K562 (cell line): ENCODE measurements at regions not wholly inside any gene's neighbourhood (a gene's known extent, or its start where the extent isn't known, plus 50 kb on each side); places are given as distances from the start of the nearest gene placed in this dataset.

ENCODE experiments used
- ATAC-seq: fragments of 200-7000 bp; cut with Tn5 transposase; 3 replicates; pipeline ENCODE4 v1.9.1; 2020; ENCODE audit warnings: moderate library complexity
- BruUV-seq: library from RNA; stranded (reverse); fragments of 400-500 nt; replicated peaks from 2 replicates; lab custom pipeline; 2021; lab: Mats Ljungman, UMichigan
- CTCF ChIA-PET: fragments of 300-600 bp; formaldehyde crosslinking; extraction: SDS; loops from one replicate; lab custom pipeline; 2021; ENCODE audit warnings: low intra/inter-chr PET ratio; lab: Yijun Ruan, JAX
- POLR2A ChIA-PET: fragments of 300-600, 350-650 bp; sonication (Branson Sonifier 250); formaldehyde crosslinking; extraction: SDS; loops from one replicate; lab custom pipeline; 2021; ENCODE audit warnings: antibody characterized with exemption, inconsistent platforms; lab: Yijun Ruan, JAX
- DNase-seq, 4 experiments: peaks; one replicate each; pipeline versions ENCODE4 v3.0.0 to v3.0.0-alpha.2; 2011 to 2018; ENCODE audit warnings: low spot score in 3 of 4, mixed read lengths in 3 of 4; ENCODE audit errors: extremely low read depth in 1 of 4
- FAIRE-seq: peaks from 2 replicates; lab custom pipeline; 2011; peaks lifted over from hg19 to GRCh38; lab: Jason Lieb, UNC
- H2AFZ ChIP-seq: 2 replicates; pipeline ENCODE4 v1.6.0; 2011; ENCODE audit warnings: low read depth, low read length, control low read depth, inconsistent platforms
- H3K27ac ChIP-seq: fragments of 200-600 bp; 3 replicates; pipeline ENCODE4 v1.8.0; 2011; ENCODE audit warnings: low read depth, mild to moderate bottlenecking, control low read depth, inconsistent platforms, low read length, moderate library complexity, mixed read lengths; ENCODE audit errors: extremely low read depth
- H3K27me3 ChIP-seq, 2 experiments: fragments of 300-600 bp in 1 of 2; 2 replicates in 1 of 2; 3 replicates in 1 of 2; pipeline versions ENCODE4 v1.6.0 to v1.8.0; 2011; ENCODE audit warnings: inconsistent platforms in 2 of 2, low read length in 2 of 2, mild to moderate bottlenecking in 1 of 2, mixed read lengths in 1 of 2, moderate library complexity in 1 of 2; ENCODE audit not compliant: control insufficient read depth in 2 of 2, insufficient read depth in 2 of 2
- H3K36me3 ChIP-seq: fragments of 300-600 bp; 3 replicates; pipeline ENCODE4 v1.8.0; 2011; ENCODE audit warnings: mild to moderate bottlenecking, low read length, inconsistent platforms; ENCODE audit not compliant: control insufficient read depth, insufficient read depth
- H3K4me1 ChIP-seq, 2 experiments: fragments of 200-600 bp in 1 of 2; replicated peaks in 1 of 2; 2 replicates in 1 of 2; 3 replicates in 1 of 2; pipeline versions ENCODE4 v1.5.1 to v1.8.0; 2011; ENCODE audit warnings: inconsistent platforms in 2 of 2, low read length in 2 of 2, mild to moderate bottlenecking in 1 of 2, mixed read lengths in 1 of 2, moderate library complexity in 1 of 2; ENCODE audit not compliant: control insufficient read depth in 2 of 2, insufficient read depth in 2 of 2
- H3K4me2 ChIP-seq: 2 replicates; pipeline ENCODE4 v1.6.1; 2011; ENCODE audit warnings: low read length, control low read depth, inconsistent platforms, mixed read lengths; ENCODE audit not compliant: insufficient read depth
- H3K4me3 ChIP-seq: fragments of 200-600 bp; sonication (generic), shearing (Covaris generic); 2 replicates; pipeline ENCODE4 v1.5.1; 2016; ENCODE audit warnings: control low read depth, inconsistent platforms
- H3K79me2 ChIP-seq: fragments of 200-600 bp; 3 replicates; pipeline ENCODE4 v1.8.0; 2011; ENCODE audit warnings: low read length, inconsistent platforms; ENCODE audit not compliant: control insufficient read depth, insufficient read depth
- H3K9ac ChIP-seq, 2 experiments: 2 replicates each; pipeline versions ENCODE4 v1.6.0 to v1.6.1; 2011; ENCODE audit warnings: low read depth in 2 of 2, low read length in 2 of 2, control low read depth in 1 of 2, inconsistent platforms in 1 of 2, mild to moderate bottlenecking in 1 of 2, mixed read lengths in 1 of 2; ENCODE audit not compliant: insufficient read depth in 1 of 2
- H3K9me1 ChIP-seq: one replicate; pipeline ENCODE4 v1.6.0; 2011; ENCODE audit warnings: inconsistent platforms, mild to moderate bottlenecking, low read length, moderate library complexity; ENCODE audit not compliant: control insufficient read depth, insufficient read depth
- H3K9me3 ChIP-seq: replicated peaks from 2 replicates; pipeline ENCODE4 v1.5.1; 2011; ENCODE audit warnings: low read depth, low read length, inconsistent platforms; ENCODE audit not compliant: control insufficient read depth, insufficient read depth
- H4K20me1 ChIP-seq: replicated peaks from 2 replicates; pipeline ENCODE4 v1.6.1; 2011; ENCODE audit warnings: low read length, inconsistent platforms, mixed read lengths; ENCODE audit not compliant: control insufficient read depth, insufficient read depth
- ERF ChIP-seq: fragments of 450-650 bp; formaldehyde crosslinking; IDR thresholded peaks from 2 replicates; pipeline ENCODE4 v1.4.0; 2020; ENCODE audit warnings: mild to moderate bottlenecking, mixed read lengths
- GTF2F1 ChIP-seq: IDR thresholded peaks from 2 replicates; pipeline ENCODE4 v1.6.1; 2011; ENCODE audit warnings: low read depth, low read length, improper control_type of control experiment
- HES1 ChIP-seq: fragments of 450-650 bp; IDR thresholded peaks from 2 replicates; pipeline ENCODE4 v1.6.1; 2016; ENCODE audit warnings: low read depth, mild to moderate bottlenecking, moderate library complexity
- MAFK ChIP-seq: IDR thresholded peaks from 2 replicates; pipeline ENCODE4 v1.6.1; 2011; ENCODE audit warnings: low read length, improper control_type of control experiment
- MAX ChIP-seq: sonication (generic); formaldehyde crosslinking; IDR thresholded peaks from 2 replicates; pipeline ENCODE4 v1.9.0; 2022; ENCODE audit warnings: mild to moderate bottlenecking, missing genetic modification reagents
- PML ChIP-seq: IDR thresholded peaks from 2 replicates; pipeline ENCODE4 v1.6.1; 2012; ENCODE audit warnings: low read length, inconsistent platforms
- TFAM ChIP-seq: fragments of 250-450 bp; sonication (Bioruptor Pico); conservative IDR thresholded peaks from 2 replicates; pipeline ENCODE4 v1.5.0; 2021; ENCODE audit warnings: mild to moderate bottlenecking, moderate library complexity
- ZNF133 ChIP-seq: fragments of 250-450 bp; sonication (Bioruptor Pico); IDR thresholded peaks from 2 replicates; pipeline ENCODE4 v1.4.0; 2020; ENCODE audit warnings: mild to moderate bottlenecking
- ZNF143 ChIP-seq: sonication (generic); formaldehyde crosslinking; IDR thresholded peaks from 2 replicates; pipeline ENCODE4 v1.9.0; 2022; ENCODE audit warnings: mild to moderate bottlenecking, missing genetic modification reagents
- ZNF311 ChIP-seq: fragments of 250-450 bp; sonication (Bioruptor Pico); IDR thresholded peaks from 2 replicates; pipeline ENCODE4 v1.4.0; 2020; ENCODE audit warnings: mild to moderate bottlenecking, moderate library complexity
- ZNF512 ChIP-seq: IDR thresholded peaks from 2 replicates; pipeline ENCODE4 v1.6.1; 2016; ENCODE audit warnings: missing genetic modification characterization, missing compliant biosample characterization
- ZNF717 ChIP-seq: fragments of 250-450 bp; sonication (Bioruptor Pico); IDR thresholded peaks from 2 replicates; pipeline ENCODE4 v1.5.0; 2021
- ZNF830 ChIP-seq: fragments of 250-450 bp; sonication (Bioruptor Pico); IDR thresholded peaks from 2 replicates; pipeline ENCODE4 v1.5.0; 2021; ENCODE audit warnings: mild to moderate bottlenecking
- WGBS: fragments of 100-300 bp; shearing (Covaris generic); methylation state at CpG from one replicate; pipeline ENCODE4 v1.1.6; 2016; ENCODE audit warnings: low coverage, mixed read lengths; ENCODE audit not compliant: insufficient coverage; ENCODE audit errors: missing lambda C conversion rate; 5-methylcytosine and 5-hydroxymethylcytosine counted together
- in situ Hi-C: fragments of 300-500 bp; cut with MboI; formaldehyde crosslinking; loops from 4 replicates; pipeline ENCODE4 v1.15.0; 2018; ENCODE audit warnings: inconsistent platforms, mixed read lengths
- intact Hi-C: fragments of 100-400 bp; cut with micrococcal nuclease; formaldehyde crosslinking; loops from 2 replicates; pipeline ENCODE4 v1.14.2; 2022

- Histone ChIP-seq H3K36me3 (no peaks in the 10 kb centered on the region), H4K20me1 (no peaks in the 10 kb centered on the region), H3K27me3 (peaks cover 8 to 28% of the 10 kb centered on the region in 2 experiments; a peak in 4 of 5 replicates), H3K9me1 (no peaks in the 10 kb centered on the region), H3K79me2 (no peaks in the 10 kb centered on the region), H2AFZ (no peak overlapping the region), H3K9ac (no peak overlapping the region), H3K27ac (no peak overlapping the region), H3K9me3 (no peaks in the 10 kb centered on the region), H3K4me1 (peaks cover 0 to 7% of the 10 kb centered on the region in 2 experiments; a peak in 2 of 5 replicates), H3K4me3 (no peak overlapping the region), H3K4me2 (no peak overlapping the region)
- 9% methylated on average over 17 of the region's 20 CpGs for WGBS
- no TSS peak for BruUV-seq
- no peak for ATAC-seq
- no peak for FAIRE-seq
- POLR2A ChIA-PET, result no interaction called here
- CTCF ChIA-PET, result no interaction called here
- no peak for DNase-seq
- in situ Hi-C loops, result loop anchor here (10.0 kb wide), 1 partner anchor 1842 kb away; no protein-coding TSS in a partner anchor
- TF ChIP-seq TFAM (CRISPR knock-in tag), result no peak
- intact Hi-C loops, result no loop called here
Measured at GRCh38 chr2:104656571-104657163, 197.2 kb upstream of the POU3F3 start.

- Histone ChIP-seq H3K4me1 (peaks cover 0 to 7% of the 10 kb centered on the region in 2 experiments; a peak in 2 of 5 replicates), H3K9ac (no peak overlapping the region), H3K4me3 (no peak overlapping the region), H2AFZ (no peak overlapping the region), H3K4me2 (no peak overlapping the region), H3K27me3 (peaks cover 8 to 28% of the 10 kb centered on the region in 2 experiments; a peak in 4 of 5 replicates), H3K27ac (no peak overlapping the region), H3K9me1 (no peaks in the 10 kb centered on the region), H4K20me1 (no peaks in the 10 kb centered on the region), H3K79me2 (no peaks in the 10 kb centered on the region), H3K36me3 (no peaks in the 10 kb centered on the region), H3K9me3 (no peaks in the 10 kb centered on the region)
- DNase-seq (no peak), FAIRE-seq (no peak), ATAC-seq (peak; percentile 68)
- 2% methylated on average over 19 of the region's 19 CpGs for WGBS
- CTCF ChIA-PET, result no interaction called here
- in situ Hi-C loops, result loop anchor here (10.0 kb wide), 1 partner anchor 1843 kb away; no protein-coding TSS in a partner anchor
- intact Hi-C loops, result no loop called here
- BruUV-seq, result no TSS peak
- POLR2A ChIA-PET, result interaction anchor here (0.6 kb wide), 1 partner anchor 272 kb away, joined by 3 read pairs; no protein-coding TSS in a partner anchor
- no peak for TF ChIP-seq HES1
- TF ChIP-seq PML, result no peak
- TF ChIP-seq ZNF133 (CRISPR knock-in tag), result no peak
- no peak for TF ChIP-seq ZNF512 (tag)
- TF ChIP-seq ZNF717, result no peak
- no peak for TF ChIP-seq MAFK
- no peak for TF ChIP-seq ZNF143 (CRISPR knock-in tag)
- no peak for TF ChIP-seq MAX
- TF ChIP-seq GTF2F1, result no peak
- TF ChIP-seq ZNF311 (CRISPR knock-in tag), result no peak
- TF ChIP-seq ERF (CRISPR knock-in tag), result no peak
- TF ChIP-seq ZNF830 (CRISPR knock-in tag), result no peak
Measured at GRCh38 chr2:104658144-104658835, 195.6 kb upstream of the POU3F3 start.
